ENCODE measurements at regions not wholly inside any gene's neighbourhood (a gene's known extent, or its start where the extent isn't known, plus 50 kb on each side); places are given as distances from the start of the nearest gene placed in this dataset.
A peak's percentile ranks its signal among the peaks of the same experiment; 100 is the strongest.

- DNase-seq (ENCODE audit: low read depth): no peak
Observed at GRCh38 chr10:10126218-10126617, 891.5 kb upstream of the CELF2 start.

- no peak for DNase-seq (ENCODE audit: low read depth)
Observed at GRCh38 chr10:10128387-10128786, 889.3 kb upstream of the CELF2 start.

- DNase-seq (ENCODE audit: low read depth): no peak
Observed at GRCh38 chr10:10130686-10131085, 887.0 kb upstream of the CELF2 start.

- no peak for DNase-seq (ENCODE audit: low read depth)
Observed at GRCh38 chr10:10132009-10132408, 885.7 kb upstream of the CELF2 start.

GRCh38 chr10:10133281-10133680 is 884.4 kb upstream of the CELF2 start:
- DNase-seq (ENCODE audit: low read depth): no peak

GRCh38 chr10:10138685-10139084 is 879.0 kb upstream of the CELF2 start:
- no peak for DNase-seq (ENCODE audit: low read depth)

- no peak for DNase-seq (ENCODE audit: low read depth)
Observed at GRCh38 chr10:10141782-10142382, 875.8 kb upstream of the CELF2 start.

GRCh38 chr10:10146604-10147003 is 871.1 kb upstream of the CELF2 start:
- no peak for DNase-seq (ENCODE audit: low read depth)

GRCh38 chr10:10149899-10150298 is 867.8 kb upstream of the CELF2 start:
- DNase-seq (ENCODE audit: low read depth): no peak

- DNase-seq (ENCODE audit: low read depth): no peak
Observed at GRCh38 chr10:10156917-10157600, 860.6 kb upstream of the CELF2 start.

- DNase-seq (ENCODE audit: low read depth): no peak
Observed at GRCh38 chr10:10160821-10161312, 856.8 kb upstream of the CELF2 start.

GRCh38 chr10:10164848-10165247 is 852.8 kb upstream of the CELF2 start:
- DNase-seq (ENCODE audit: low read depth): no peak

- DNase-seq (ENCODE audit: low read depth): no peak
Observed at GRCh38 chr10:10165415-10165814, 852.3 kb upstream of the CELF2 start.

GRCh38 chr10:10178476-10178875 is 839.2 kb upstream of the CELF2 start:
- no peak for DNase-seq (ENCODE audit: low read depth)

GRCh38 chr10:10193848-10194247 is 823.8 kb upstream of the CELF2 start:
- no peak for DNase-seq (ENCODE audit: low read depth)

- DNase-seq (ENCODE audit: low read depth): no peak
Observed at GRCh38 chr10:10196701-10197100, 821.0 kb upstream of the CELF2 start.

GRCh38 chr10:10197423-10197822 is 820.2 kb upstream of the CELF2 start:
- DNase-seq (ENCODE audit: low read depth): no peak

- DNase-seq (ENCODE audit: low read depth): no peak
Observed at GRCh38 chr10:10198363-10198762, 819.3 kb upstream of the CELF2 start.

GRCh38 chr10:10204415-10204814 is 813.3 kb upstream of the CELF2 start:
- no peak for DNase-seq (ENCODE audit: low read depth)

GRCh38 chr10:10205906-10206305 is 811.8 kb upstream of the CELF2 start:
- no peak for DNase-seq (ENCODE audit: low read depth)

GRCh38 chr10:10207538-10207937 is 810.1 kb upstream of the CELF2 start:
- DNase-seq (ENCODE audit: low read depth): no peak

- DNase-seq (ENCODE audit: low read depth): no peak
Observed at GRCh38 chr10:10208196-10208595, 809.5 kb upstream of the CELF2 start.

- peak; percentile 6 for DNase-seq (ENCODE audit: low read depth)
Observed at GRCh38 chr10:10209167-10209566, 808.5 kb upstream of the CELF2 start.

- DNase-seq (ENCODE audit: low read depth): no peak
Observed at GRCh38 chr10:10211409-10211808, 806.3 kb upstream of the CELF2 start.
